Transverse colon (tissue), 4 donors: ENCODE measurements at regions not wholly inside any gene's neighbourhood (a gene's known extent, or its start where the extent isn't known, plus 50 kb on each side); places are given as distances from the start of the nearest gene placed in this dataset.

Experiments
- DNase-seq: peaks from one replicate; pipeline ENCODE4 v3.0.0-alpha.2; 2019
- H3K27ac ChIP-seq, 4 donors: fragments of 200-600 bp; sonication (generic); 2 replicates each; pipeline ENCODE4 v1.5.1; 2016 to 2018; ENCODE audit warnings: inconsistent platforms in 4 of 4
- H3K27me3 ChIP-seq: fragments of 200-600 bp; sonication (generic); 2 replicates; pipeline ENCODE4 v1.5.1; 2017; ENCODE audit warnings: inconsistent platforms
- H3K36me3 ChIP-seq, 4 donors: fragments of 200-600 bp; sonication (generic); 2 replicates each; pipeline ENCODE4 v1.5.1; 2017 to 2019; ENCODE audit warnings: inconsistent platforms in 4 of 4
- H3K4me1 ChIP-seq, 4 donors: fragments of 200-600 bp; sonication (generic); 2 replicates each; pipeline ENCODE4 v1.5.1; 2017 to 2020; ENCODE audit warnings: inconsistent platforms in 4 of 4
- H3K4me3 ChIP-seq, 4 donors: fragments of 200-600 bp; sonication (generic); 1 replicate in 1 of 4; 2 replicates in 3 of 4; pipeline versions ENCODE4 v1.5.1 to v1.6.1; 2017 to 2019; ENCODE audit warnings: inconsistent platforms in 4 of 4
- H3K9me3 ChIP-seq, 2 donors: fragments of 200-600 bp; sonication (generic); 2 replicates each; pipeline ENCODE4 v1.5.1; 2017 to 2019; ENCODE audit warnings: inconsistent platforms in 2 of 2
- CTCF ChIP-seq, 5 experiments: fragments of 200-600 bp in 3 of 5; fragments of 450-650 bp in 2 of 5; sonication (generic) in 3 of 5; IDR thresholded peaks; 1 replicate in 2 of 5; 2 replicates in 3 of 5; pipeline ENCODE4 v1.5.1; 2016 to 2017; ENCODE audit warnings: antibody characterized with exemption in 5 of 5, inconsistent platforms in 3 of 5, mild to moderate bottlenecking in 2 of 5, moderate library complexity in 1 of 5
- EP300 ChIP-seq: sonication (generic); formaldehyde crosslinking; IDR thresholded peaks from one replicate; pipeline ENCODE4 v1.6.1; 2017; ENCODE audit warnings: antibody characterized with exemption, low read depth
- POLR2A ChIP-seq: fragments of 450-650 bp; IDR thresholded peaks from one replicate; pipeline ENCODE4 v1.6.1; 2016; ENCODE audit warnings: antibody characterized with exemption, mild to moderate bottlenecking, moderate library complexity
- POLR2AphosphoS5 ChIP-seq, 3 donors: sonication (generic); formaldehyde crosslinking; IDR thresholded peaks; one replicate each; pipeline ENCODE4 v1.6.1; 2016; ENCODE audit warnings: antibody characterized with exemption in 3 of 3
- WGBS, 2 donors: methylation state at CpG; one replicate each; pipeline ENCODE4 v1.1.5; 2018; ENCODE audit warnings: low coverage in 1 of 2; 5-methylcytosine and 5-hydroxymethylcytosine counted together
- in situ Hi-C, 4 donors: fragments of 200-750 bp; cut with MboI; loops; one replicate each; pipeline versions ENCODE4 v1.15.0 to v1.15.1; 2017; ENCODE audit warnings: low sequenced_read_pairs in 3 of 4, low pct_ligation_motif_present in 1 of 4, low pct_unique_long_range_greater_than_20kb in 1 of 4
- intact Hi-C: fragments of 100-400 bp; cut with DNase I; formaldehyde crosslinking; loops from one replicate; pipeline ENCODE4 v1.15.1; 2023; ENCODE audit warnings: low total_unique reads

- Histone ChIP-seq H3K27ac (no peak overlapping the region), H3K36me3 (no peaks in the 10 kb centered on the region), H3K4me3 (no peak overlapping the region), H3K27me3 (no peaks in the 10 kb centered on the region), H3K4me1 (no peaks in the 10 kb centered on the region), H3K9me3 (no peaks in the 10 kb centered on the region)
- in situ Hi-C loops: no loop called here
- intact Hi-C loops: no loop called here
- 72 to 83% methylated on average over 8 of the region's 8 CpGs for WGBS, 2 donors
- TF ChIP-seq CTCF (IDR thresholded peaks at IDR 0.05) (no peak), POLR2AphosphoS5 (IDR thresholded peaks at IDR 0.05) (no peak), EP300 (no peak), POLR2A (no peak)
- no peak for DNase-seq
These were observed 156.0 kb downstream of the SLC25A46 start for GRCh38 chr5:110894805-110895204.

GRCh38 chr5:110896901-110897300 lies 158.1 kb downstream of the SLC25A46 start:
- DNase-seq: no peak
- TF ChIP-seq CTCF (IDR thresholded peaks at IDR 0.05) (no peak), POLR2AphosphoS5 (IDR thresholded peaks at IDR 0.05) (no peak), EP300 (no peak), POLR2A (no peak)
- Histone ChIP-seq H3K36me3 (no peaks in the 10 kb centered on the region), H3K4me3 (no peak overlapping the region), H3K27me3 (no peaks in the 10 kb centered on the region), H3K9me3 (no peaks in the 10 kb centered on the region), H3K4me1 (no peaks in the 10 kb centered on the region), H3K27ac (no peak overlapping the region)
- intact Hi-C loops: no loop called here
- in situ Hi-C loops: no loop called here

- DNase-seq: no peak
- no peak overlapping the region for H3K4me3 ChIP-seq
- no peaks in the 10 kb centered on the region for H3K27me3 ChIP-seq
- 53 to 59% methylated on average over 4 of the region's 4 CpGs for WGBS, 2 donors
- no peaks in the 10 kb centered on the region for H3K4me1 ChIP-seq
- no peak for TF ChIP-seq CTCF (IDR thresholded peaks at IDR 0.05)
- no peak for TF ChIP-seq EP300
- TF ChIP-seq POLR2AphosphoS5 (IDR thresholded peaks at IDR 0.05): no peak
- TF ChIP-seq POLR2A: no peak
- H3K27ac ChIP-seq: no peak overlapping the region
- H3K9me3 ChIP-seq: no peaks in the 10 kb centered on the region
- no peaks in the 10 kb centered on the region for H3K36me3 ChIP-seq
- in situ Hi-C loops: no loop called here
- intact Hi-C loops: no loop called here
These were observed 161.0 kb downstream of the SLC25A46 start for GRCh38 chr5:110899566-110900412.

DNA sequence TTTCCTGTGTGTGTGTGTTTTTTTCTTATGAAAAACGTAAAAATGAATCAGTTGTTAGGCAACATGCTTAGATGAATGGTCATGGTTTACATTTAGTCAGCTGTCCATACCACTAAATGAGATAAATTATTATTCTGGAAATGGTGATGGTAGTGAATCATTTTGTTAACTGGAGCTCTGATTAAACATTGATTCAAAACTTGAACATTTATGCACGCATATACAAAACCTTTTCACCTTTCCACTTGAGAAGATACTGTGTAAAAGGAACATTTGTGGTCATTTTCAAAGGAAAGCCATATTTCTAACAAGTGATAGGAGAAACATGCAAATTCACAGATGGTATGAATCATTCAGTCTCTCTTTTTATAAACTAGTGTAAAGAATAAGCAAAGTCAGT lies 162.0 kb downstream of the SLC25A46 start:
- no peaks in the 10 kb centered on the region for H3K4me1 ChIP-seq
- no peak for DNase-seq
- 46 to 48% methylated on average over 2 of the region's 2 CpGs for WGBS, 2 donors
- TF ChIP-seq POLR2AphosphoS5 (IDR thresholded peaks at IDR 0.05) (no peak), POLR2A (no peak), CTCF (IDR thresholded peaks at IDR 0.05) (no peak), EP300 (no peak)
- H3K9me3 ChIP-seq: no peaks in the 10 kb centered on the region
- no peak overlapping the region for H3K4me3 ChIP-seq
- no peaks in the 10 kb centered on the region for H3K36me3 ChIP-seq
- in situ Hi-C loops (no loop called here), intact Hi-C loops (no loop called here)
- H3K27ac ChIP-seq: no peak overlapping the region
- H3K27me3 ChIP-seq: no peaks in the 10 kb centered on the region
